SH-SY5Y (cell line): ENCODE measurements at regions not wholly inside any gene's neighbourhood (a gene's known extent, or its start where the extent isn't known, plus 50 kb on each side); places are given as distances from the start of the nearest gene placed in this dataset.

ENCODE experiments used
- GATA2 ChIP-seq: IDR thresholded peaks from 2 replicates; pipeline ENCODE4 v1.6.1; 2011; ENCODE audit warnings: mild to moderate bottlenecking, low read depth, low read length
- GATA3 ChIP-seq: IDR thresholded peaks from 2 replicates; pipeline ENCODE4 v1.6.1; 2011; ENCODE audit warnings: low read depth, mild to moderate bottlenecking, low read length, moderate library complexity

DNA sequence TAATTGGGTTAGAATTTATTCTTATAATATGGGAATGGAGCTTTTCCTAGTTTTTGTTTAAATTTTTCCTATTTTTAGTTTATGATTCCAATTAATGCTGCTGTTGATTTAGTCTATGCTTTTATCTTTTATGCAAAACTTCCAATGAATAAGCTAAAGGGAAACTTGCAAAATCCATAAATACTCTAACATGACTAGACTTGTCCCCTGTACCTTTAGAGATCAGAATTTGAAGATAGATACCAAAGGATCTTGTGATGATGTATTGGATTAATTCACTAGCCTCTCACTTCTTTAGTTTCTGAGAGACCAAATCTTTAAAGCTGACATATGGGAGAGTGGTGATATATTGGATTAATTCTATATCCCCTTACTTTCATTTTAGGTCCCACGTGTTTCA, 306.6 kb upstream of the PRMT6 start:
- TF ChIP-seq GATA2 (no peak), GATA3 (no peak)
